ENCODE measurements at regions not wholly inside any gene's neighbourhood (a gene's known extent, or its start where the extent isn't known, plus 50 kb on each side); places are given as distances from the start of the nearest gene placed in this dataset.

GRCh38 chr12:40473962-40474361, 218.3 kb upstream of the CNTN1 start:
- DNase-seq: no peak

GRCh38 chr12:40474630-40475029, 217.6 kb upstream of the CNTN1 start:
- H3K9me3 ChIP-seq (ENCODE audit: control insufficient read depth, low read depth, low read length): no peaks in the 10 kb centered on the region
- H3K4me3 ChIP-seq (ENCODE audit: low read length): no peak overlapping the region
- no peak for DNase-seq
- no CpG with 5 or more reads among the region's 1 CpG for WGBS (ENCODE audit: insufficient coverage, low lambda C conversion rate)
- no peaks in the 10 kb centered on the region for H3K27me3 ChIP-seq (ENCODE audit: control insufficient read depth, insufficient read depth, low read length)
- H3K4me1 ChIP-seq (ENCODE audit: control insufficient read depth, insufficient read depth, low read length): no peaks in the 10 kb centered on the region
- no peak overlapping the region for H3K27ac ChIP-seq (ENCODE audit: low read length)
- no peaks in the 10 kb centered on the region for H3K36me3 ChIP-seq (ENCODE audit: control insufficient read depth, insufficient read depth, low read length)

More at GRCh38 chr12:40473962-40474361, 218.3 kb upstream of the CNTN1 start:
- no peak overlapping the region for H3K4me3 ChIP-seq (ENCODE audit: low read length)
- no peaks in the 10 kb centered on the region for H3K9me3 ChIP-seq (ENCODE audit: control insufficient read depth, low read depth, low read length)
- H3K27me3 ChIP-seq (ENCODE audit: control insufficient read depth, insufficient read depth, low read length): no peaks in the 10 kb centered on the region
- no peaks in the 10 kb centered on the region for H3K36me3 ChIP-seq (ENCODE audit: control insufficient read depth, insufficient read depth, low read length)
- H3K27ac ChIP-seq (ENCODE audit: low read length): no peak overlapping the region
- no CpG with 5 or more reads among the region's 5 CpGs for WGBS (ENCODE audit: insufficient coverage, low lambda C conversion rate)
- no peaks in the 10 kb centered on the region for H3K4me1 ChIP-seq (ENCODE audit: control insufficient read depth, insufficient read depth, low read length)

DNA sequence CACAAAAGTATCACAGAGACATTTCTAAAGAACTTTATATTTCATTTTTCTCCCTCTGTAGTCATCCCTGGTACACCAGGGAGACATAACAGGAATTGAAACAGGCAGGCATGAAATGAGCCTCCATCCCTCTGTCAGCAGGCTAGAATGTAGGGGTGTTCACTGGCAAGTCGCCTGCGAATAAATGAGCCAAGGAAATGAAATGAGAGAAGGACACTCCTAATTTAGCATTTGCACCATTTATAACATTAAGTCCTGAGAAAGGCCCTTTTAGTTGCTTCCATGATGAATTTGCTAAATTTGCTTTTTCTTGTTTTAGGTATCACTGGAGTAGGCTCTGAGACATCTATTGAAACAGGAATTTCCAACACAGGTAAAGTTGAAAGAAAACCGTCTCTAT, 192.4 kb upstream of the CNTN1 start:
- Histone ChIP-seq H3K27me3 (ENCODE audit: control insufficient read depth, insufficient read depth, low read length) (no peaks in the 10 kb centered on the region), H3K4me1 (ENCODE audit: control insufficient read depth, insufficient read depth, low read length) (no peaks in the 10 kb centered on the region), H3K4me3 (ENCODE audit: low read length) (no peak overlapping the region), H3K9me3 (ENCODE audit: control insufficient read depth, low read depth, low read length) (no peaks in the 10 kb centered on the region), H3K36me3 (ENCODE audit: control insufficient read depth, insufficient read depth, low read length) (no peaks in the 10 kb centered on the region), H3K27ac (ENCODE audit: low read length) (no peak overlapping the region)
- no peak for DNase-seq
- no CpG with 5 or more reads among the region's 3 CpGs for WGBS (ENCODE audit: insufficient coverage, low lambda C conversion rate)

DNA sequence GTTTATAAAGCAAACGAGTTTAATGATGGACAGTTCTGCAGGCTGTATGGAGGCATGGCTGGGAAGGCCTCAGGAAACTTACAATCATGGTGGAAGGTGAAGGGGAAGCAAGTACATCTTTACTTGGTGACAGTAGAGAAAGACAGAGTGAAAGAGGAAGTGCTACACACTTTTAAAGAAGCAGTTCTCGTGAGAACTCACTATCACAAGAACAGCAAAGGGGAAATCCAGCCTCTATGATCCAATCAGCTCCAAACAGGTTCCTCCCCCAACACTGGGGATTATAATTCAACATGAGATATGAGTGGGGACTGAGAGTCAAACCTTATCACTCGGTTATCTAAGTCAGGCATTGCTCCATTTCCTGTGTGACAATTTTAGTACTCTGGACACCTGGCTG, 189.9 kb upstream of the CNTN1 start:
- Histone ChIP-seq H3K4me1 (ENCODE audit: control insufficient read depth, insufficient read depth, low read length) (no peaks in the 10 kb centered on the region), H3K9me3 (ENCODE audit: control insufficient read depth, low read depth, low read length) (no peaks in the 10 kb centered on the region), H3K4me3 (ENCODE audit: low read length) (no peak overlapping the region), H3K27me3 (ENCODE audit: control insufficient read depth, insufficient read depth, low read length) (no peaks in the 10 kb centered on the region), H3K36me3 (ENCODE audit: control insufficient read depth, insufficient read depth, low read length) (no peaks in the 10 kb centered on the region), H3K27ac (ENCODE audit: low read length) (no peak overlapping the region)
- DNase-seq: no peak
- no CpG with 5 or more reads among the region's 3 CpGs for WGBS (ENCODE audit: insufficient coverage, low lambda C conversion rate)

GRCh38 chr12:40505327-40505726, 186.9 kb upstream of the CNTN1 start:
- Histone ChIP-seq H3K9me3 (ENCODE audit: control insufficient read depth, low read depth, low read length) (no peaks in the 10 kb centered on the region), H3K36me3 (ENCODE audit: control insufficient read depth, insufficient read depth, low read length) (no peaks in the 10 kb centered on the region), H3K4me3 (ENCODE audit: low read length) (no peak overlapping the region), H3K4me1 (ENCODE audit: control insufficient read depth, insufficient read depth, low read length) (no peaks in the 10 kb centered on the region), H3K27ac (ENCODE audit: low read length) (no peak overlapping the region), H3K27me3 (ENCODE audit: control insufficient read depth, insufficient read depth, low read length) (no peaks in the 10 kb centered on the region)
- no peak for DNase-seq
- 17% methylated on average over 1 of the region's 1 CpG for WGBS (ENCODE audit: insufficient coverage, low lambda C conversion rate)

DNA sequence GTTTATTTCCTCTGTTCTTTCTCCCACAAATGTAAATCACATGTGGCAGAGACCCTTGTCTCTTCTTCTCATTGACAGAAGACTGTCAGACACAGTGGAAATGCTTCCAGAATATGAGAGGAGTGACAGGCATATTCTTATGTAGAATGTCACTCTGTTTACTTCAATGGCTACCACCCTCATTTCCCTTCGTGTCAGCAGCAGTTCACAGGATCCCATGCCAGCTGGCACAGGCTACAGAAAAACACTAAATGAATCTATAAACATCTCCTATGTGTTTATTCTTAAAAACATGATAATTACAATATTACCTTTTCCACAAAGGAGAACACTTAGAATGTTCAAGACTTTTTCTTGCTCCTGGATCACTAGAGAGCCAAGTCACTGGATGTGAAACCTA, 183.8 kb upstream of the CNTN1 start:
- Histone ChIP-seq H3K9me3 (ENCODE audit: control insufficient read depth, low read depth, low read length) (no peaks in the 10 kb centered on the region), H3K27ac (ENCODE audit: low read length) (no peak overlapping the region), H3K4me1 (ENCODE audit: control insufficient read depth, insufficient read depth, low read length) (no peaks in the 10 kb centered on the region), H3K4me3 (ENCODE audit: low read length) (no peak overlapping the region), H3K36me3 (ENCODE audit: control insufficient read depth, insufficient read depth, low read length) (no peaks in the 10 kb centered on the region), H3K27me3 (ENCODE audit: control insufficient read depth, insufficient read depth, low read length) (no peaks in the 10 kb centered on the region)
- no peak for DNase-seq
- WGBS (ENCODE audit: insufficient coverage, low lambda C conversion rate): no CpG with 5 or more reads among the region's 1 CpG

GRCh38 chr12:40511341-40511740, 180.9 kb upstream of the CNTN1 start:
- no peak overlapping the region for H3K4me3 ChIP-seq (ENCODE audit: low read length)
- H3K4me1 ChIP-seq (ENCODE audit: control insufficient read depth, insufficient read depth, low read length): no peaks in the 10 kb centered on the region
- no peak for DNase-seq
- WGBS (ENCODE audit: insufficient coverage, low lambda C conversion rate): 86% methylated on average over 4 of the region's 5 CpGs
- H3K36me3 ChIP-seq (ENCODE audit: control insufficient read depth, insufficient read depth, low read length): no peaks in the 10 kb centered on the region
- no peaks in the 10 kb centered on the region for H3K27me3 ChIP-seq (ENCODE audit: control insufficient read depth, insufficient read depth, low read length)
- no peaks in the 10 kb centered on the region for H3K9me3 ChIP-seq (ENCODE audit: control insufficient read depth, low read depth, low read length)
- no peak overlapping the region for H3K27ac ChIP-seq (ENCODE audit: low read length)

GRCh38 chr12:40515041-40515816, 177.0 kb upstream of the CNTN1 start:
- H3K9me3 ChIP-seq (ENCODE audit: control insufficient read depth, low read depth, low read length): no peaks in the 10 kb centered on the region
- WGBS (ENCODE audit: insufficient coverage, low lambda C conversion rate): no CpG with 5 or more reads among the region's 5 CpGs
- H3K4me1 ChIP-seq (ENCODE audit: control insufficient read depth, insufficient read depth, low read length): no peaks in the 10 kb centered on the region
- H3K27me3 ChIP-seq (ENCODE audit: control insufficient read depth, insufficient read depth, low read length): no peaks in the 10 kb centered on the region
- H3K36me3 ChIP-seq (ENCODE audit: control insufficient read depth, insufficient read depth, low read length): no peaks in the 10 kb centered on the region
- DNase-seq: no peak
- no peak overlapping the region for H3K27ac ChIP-seq (ENCODE audit: low read length)
- H3K4me3 ChIP-seq (ENCODE audit: low read length): no peak overlapping the region

DNA sequence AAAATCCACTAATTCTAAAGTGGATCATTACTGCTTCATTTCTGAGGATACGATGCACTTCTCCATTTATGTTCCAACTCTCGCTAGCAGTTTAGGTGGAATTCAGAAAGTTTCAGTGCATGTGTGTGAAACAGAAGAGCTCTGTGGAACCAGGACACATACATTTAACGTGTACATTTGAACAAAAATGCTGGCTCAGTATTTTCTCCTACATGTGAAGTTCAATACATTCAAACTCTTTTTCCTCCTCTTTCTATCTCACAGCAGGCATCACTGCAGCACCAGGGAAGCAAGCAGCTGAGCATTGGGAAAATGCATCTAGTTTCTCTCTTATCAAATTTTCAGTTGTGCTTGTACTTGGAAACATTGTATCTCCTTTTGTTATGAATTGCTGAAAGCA, 169.4 kb upstream of the CNTN1 start:
- H3K36me3 ChIP-seq (ENCODE audit: control insufficient read depth, insufficient read depth, low read length): no peaks in the 10 kb centered on the region
- H3K4me3 ChIP-seq (ENCODE audit: low read length): no peak overlapping the region
- WGBS (ENCODE audit: insufficient coverage, low lambda C conversion rate): 87% methylated on average over 2 of the region's 3 CpGs
- no peaks in the 10 kb centered on the region for H3K9me3 ChIP-seq (ENCODE audit: control insufficient read depth, low read depth, low read length)
- no peak overlapping the region for H3K27ac ChIP-seq (ENCODE audit: low read length)
- no peaks in the 10 kb centered on the region for H3K4me1 ChIP-seq (ENCODE audit: control insufficient read depth, insufficient read depth, low read length)
- DNase-seq: no peak
- no peaks in the 10 kb centered on the region for H3K27me3 ChIP-seq (ENCODE audit: control insufficient read depth, insufficient read depth, low read length)

GRCh38 chr12:40525054-40525453, 167.2 kb upstream of the CNTN1 start:
- Histone ChIP-seq H3K27ac (ENCODE audit: low read length) (no peak overlapping the region), H3K36me3 (ENCODE audit: control insufficient read depth, insufficient read depth, low read length) (no peaks in the 10 kb centered on the region), H3K27me3 (ENCODE audit: control insufficient read depth, insufficient read depth, low read length) (no peaks in the 10 kb centered on the region), H3K9me3 (ENCODE audit: control insufficient read depth, low read depth, low read length) (no peaks in the 10 kb centered on the region), H3K4me3 (ENCODE audit: low read length) (no peak overlapping the region), H3K4me1 (ENCODE audit: control insufficient read depth, insufficient read depth, low read length) (no peaks in the 10 kb centered on the region)
- DNase-seq: no peak
- WGBS (ENCODE audit: insufficient coverage, low lambda C conversion rate): 86% methylated on average over 1 of the region's 3 CpGs

GRCh38 chr12:40534828-40535227, 157.4 kb upstream of the CNTN1 start:
- WGBS (ENCODE audit: insufficient coverage, low lambda C conversion rate): no CpG with 5 or more reads among the region's 4 CpGs
- Histone ChIP-seq H3K4me1 (ENCODE audit: control insufficient read depth, insufficient read depth, low read length) (no peaks in the 10 kb centered on the region), H3K4me3 (ENCODE audit: low read length) (no peak overlapping the region), H3K27ac (ENCODE audit: low read length) (no peak overlapping the region), H3K9me3 (ENCODE audit: control insufficient read depth, low read depth, low read length) (no peaks in the 10 kb centered on the region), H3K36me3 (ENCODE audit: control insufficient read depth, insufficient read depth, low read length) (no peaks in the 10 kb centered on the region), H3K27me3 (ENCODE audit: control insufficient read depth, insufficient read depth, low read length) (no peaks in the 10 kb centered on the region)
- no peak for DNase-seq
